Liver (tissue), 8 donors: ENCODE measurements at regions not wholly inside any gene's neighbourhood (a gene's known extent, or its start where the extent isn't known, plus 50 kb on each side); places are given as distances from the start of the nearest gene placed in this dataset.

Experiments used
- DNase-seq: peaks from one replicate; pipeline ENCODE4 v3.0.0-alpha.2; 2017; ENCODE audit warnings: low spot score
- H3K27ac ChIP-seq, 2 donors: one replicate each; pipeline ENCODE4 v1.7.0; 2013; ENCODE audit warnings: inconsistent platforms in 2 of 2, low read length in 2 of 2, control low read depth in 1 of 2, low read depth in 1 of 2, mild to moderate bottlenecking in 1 of 2
- H3K27me3 ChIP-seq, 4 donors: one replicate each; pipeline versions ENCODE4 v1.6.1 to v1.7.0; 2013; ENCODE audit warnings: low read length in 3 of 4, inconsistent platforms in 1 of 4, mild to moderate bottlenecking in 1 of 4, moderate library complexity in 1 of 4; ENCODE audit not compliant: control insufficient read depth in 4 of 4, insufficient read depth in 4 of 4
- H3K36me3 ChIP-seq, 4 donors: one replicate each; pipeline versions ENCODE4 v1.6.1 to v1.7.0; 2013; ENCODE audit warnings: low read length in 3 of 4, mild to moderate bottlenecking in 3 of 4, low read depth in 1 of 4, moderate library complexity in 1 of 4; ENCODE audit not compliant: control insufficient read depth in 4 of 4, insufficient read depth in 3 of 4
- H3K4me1 ChIP-seq, 4 donors: one replicate each; pipeline versions ENCODE4 v1.6.1 to v1.7.0; 2013; ENCODE audit warnings: low read length in 3 of 4, mild to moderate bottlenecking in 3 of 4, moderate library complexity in 1 of 4; ENCODE audit not compliant: control insufficient read depth in 4 of 4, insufficient read depth in 4 of 4
- H3K4me3 ChIP-seq, 3 donors: one replicate each; pipeline versions ENCODE4 v1.6.1 to v1.7.0; 2013; ENCODE audit warnings: low read length in 3 of 3, control low read depth in 1 of 3, low read depth in 1 of 3, mild to moderate bottlenecking in 1 of 3
- H3K9ac ChIP-seq, 2 donors: one replicate each; pipeline ENCODE4 v1.7.0; 2013; ENCODE audit warnings: low read length in 2 of 2, mild to moderate bottlenecking in 2 of 2, moderate library complexity in 2 of 2, control low read depth in 1 of 2, low read depth in 1 of 2
- H3K9me3 ChIP-seq, 4 donors: one replicate each; pipeline versions ENCODE4 v1.6.1 to v1.7.0; 2013; ENCODE audit warnings: low read length in 3 of 4; ENCODE audit not compliant: control insufficient read depth in 4 of 4
- EGR1 ChIP-seq, 2 donors: IDR thresholded peaks; 2 replicates each; pipeline ENCODE4 v1.6.1; 2016 to 2018; ENCODE audit warnings: antibody characterized with exemption in 2 of 2, low read depth in 2 of 2
- FOXA1 ChIP-seq: IDR thresholded peaks from 2 replicates; pipeline ENCODE4 v1.6.1; 2016; ENCODE audit warnings: antibody characterized with exemption
- FOXA2 ChIP-seq: IDR thresholded peaks from 2 replicates; pipeline ENCODE4 v1.6.1; 2016; ENCODE audit warnings: antibody characterized with exemption
- GABPA ChIP-seq, 2 donors: IDR thresholded peaks in 1 of 2; conservative IDR thresholded peaks in 1 of 2; 2 replicates each; pipeline ENCODE4 v1.6.1; 2016; ENCODE audit warnings: antibody characterized with exemption in 2 of 2, mild to moderate bottlenecking in 1 of 2, moderate library complexity in 1 of 2
- HNF4A ChIP-seq, 2 donors: conservative IDR thresholded peaks; 2 replicates each; pipeline ENCODE4 v1.6.1; 2016; ENCODE audit warnings: antibody characterized with exemption in 2 of 2, mild to moderate bottlenecking in 2 of 2
- HNF4G ChIP-seq: IDR thresholded peaks from 2 replicates; pipeline ENCODE4 v1.6.1; 2016; ENCODE audit warnings: antibody characterized with exemption
- JUND ChIP-seq, 2 donors: IDR thresholded peaks; 2 replicates each; pipeline ENCODE4 v1.6.1; 2016; ENCODE audit warnings: antibody characterized with exemption in 2 of 2
- NR2F2 ChIP-seq: IDR thresholded peaks from 2 replicates; pipeline ENCODE4 v1.6.1; 2016; ENCODE audit warnings: antibody characterized with exemption
- RAD21 ChIP-seq, 2 donors: IDR thresholded peaks; 2 replicates each; pipeline ENCODE4 v1.6.1; 2016; ENCODE audit warnings: antibody characterized with exemption in 2 of 2, mild to moderate bottlenecking in 2 of 2
- REST ChIP-seq: IDR thresholded peaks from 2 replicates; pipeline ENCODE4 v1.6.1; 2016; ENCODE audit warnings: antibody characterized with exemption, mild to moderate bottlenecking
- RXRA ChIP-seq, 2 donors: IDR thresholded peaks; 2 replicates each; pipeline ENCODE4 v1.6.1; 2017 to 2018; ENCODE audit warnings: antibody characterized with exemption in 2 of 2, mild to moderate bottlenecking in 1 of 2
- SP1 ChIP-seq: IDR thresholded peaks from 2 replicates; pipeline ENCODE4 v1.6.1; 2018; ENCODE audit warnings: antibody characterized with exemption, mild to moderate bottlenecking
- TAF1 ChIP-seq: conservative IDR thresholded peaks from 2 replicates; pipeline ENCODE4 v1.6.1; 2016; ENCODE audit warnings: antibody characterized with exemption, mild to moderate bottlenecking
- YY1 ChIP-seq: IDR thresholded peaks from 2 replicates; pipeline ENCODE4 v1.6.1; 2016; ENCODE audit warnings: antibody characterized with exemption, mild to moderate bottlenecking
- ZBTB33 ChIP-seq: IDR thresholded peaks from 2 replicates; pipeline ENCODE4 v1.6.1; 2016; ENCODE audit warnings: antibody characterized with exemption
- WGBS: extraction: QIAGEN DNeasy Blood & Tissue Kit; methylation state at CpG from one replicate; pipeline ENCODE4 v1.1.7; 2013; 5-methylcytosine and 5-hydroxymethylcytosine counted together
- TF ChIP-seq, protein P1 (sequence below): IDR thresholded peaks from 2 replicates; pipeline ENCODE4 v1.6.1; 2016; ENCODE audit warnings: antibody characterized with exemption
- TF ChIP-seq, protein P2 (sequence below): fragments of 150-350 bp; IDR thresholded peaks from 2 replicates; pipeline ENCODE4 v1.5.1; 2017; ENCODE audit warnings: improper control_type of control experiment, low read depth, low read length; ENCODE audit not compliant: missing input control
- donor health status: healthy.
- donor health status: healthy.
- donor health status: healthy.
- donor health status: healthy.
- donor health status: healthy.

DNA sequence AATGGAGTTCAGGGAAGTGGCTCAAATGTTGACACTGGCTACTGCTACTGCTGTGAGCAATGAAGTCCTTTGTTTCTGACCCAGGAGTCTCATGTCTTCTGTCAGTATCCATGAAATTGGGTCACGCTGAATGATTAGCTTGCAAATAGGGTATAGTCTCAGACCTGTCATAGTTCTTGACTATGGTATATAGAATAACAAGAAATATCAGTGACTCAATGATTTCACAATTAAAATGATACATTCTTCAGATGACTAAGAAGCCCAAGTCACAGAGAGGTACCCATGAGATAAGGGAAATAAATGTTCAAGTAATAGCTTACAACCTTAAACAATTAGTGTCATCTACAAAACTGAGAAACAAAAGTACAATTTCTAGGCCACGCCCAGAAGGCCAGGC, 89.3 kb downstream of the LYZL2 start:
- Histone ChIP-seq H3K9me3 (no peaks in the 10 kb centered on the region), H3K36me3 (no peaks in the 10 kb centered on the region), H3K9ac (no peak overlapping the region), H3K27me3 (no peaks in the 10 kb centered on the region), H3K4me3 (no peak overlapping the region), H3K27ac (no peak overlapping the region), H3K4me1 (peaks cover 15 to 36% (median 23%) of the 10 kb centered on the region in 4 donors)
- 76% methylated on average over 2 of the region's 2 CpGs for WGBS
- TF ChIP-seq YY1: peak; percentile 2
- no peak for TF ChIP-seq ZBTB33
- no peak for DNase-seq

- Histone ChIP-seq H3K27me3 (no peaks in the 10 kb centered on the region), H3K9ac (no peak overlapping the region), H3K27ac (peak overlapping the region in 1 of 2 donors; percentile 25), H3K9me3 (no peaks in the 10 kb centered on the region), H3K4me1 (peaks cover 12 to 33% (median 22%) of the 10 kb centered on the region in 4 donors), H3K4me3 (no peak overlapping the region), H3K36me3 (no peaks in the 10 kb centered on the region)
- no peak for TF ChIP-seq YY1
- no peak for TF ChIP-seq EGR1 (IDR thresholded peaks at IDR 0.05; ENCODE audit: low read depth in 2 of 2)
- TF ChIP-seq NR2F2: no peak
- peak; percentile 30 to 83 for TF ChIP-seq JUND (IDR thresholded peaks at IDR 0.05)
- peak in 1 of 2 donors; percentile 51 for TF ChIP-seq RXRA (IDR thresholded peaks at IDR 0.05)
- peak; percentile 55 for TF ChIP-seq FOXA1
- WGBS: 34% methylated on average over 4 of the region's 4 CpGs
- no peak for DNase-seq
These were observed 91.5 kb downstream of the LYZL2 start for GRCh38 chr10:30538086-30538485.

DNA sequence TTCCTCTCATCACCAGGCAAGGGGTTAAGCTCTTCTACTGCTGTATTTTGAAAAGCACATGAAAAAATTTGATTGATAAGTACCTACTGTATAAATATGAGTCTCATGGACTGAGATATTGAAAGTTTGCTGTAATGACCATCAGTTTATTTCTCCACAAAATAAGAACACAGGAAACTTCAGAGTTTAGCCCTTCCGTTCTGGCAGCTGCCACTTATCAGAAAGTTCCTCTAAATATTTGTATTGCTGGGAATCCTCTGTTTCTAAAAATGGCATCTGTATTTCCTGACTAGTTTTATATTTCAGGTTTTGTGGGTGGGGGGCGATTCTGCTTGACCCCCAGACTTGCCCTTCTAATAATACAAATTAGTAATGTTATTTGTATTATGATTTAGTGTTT, 92.0 kb downstream of the LYZL2 start:
- 14% methylated on average over 2 of the region's 2 CpGs for WGBS
- no peaks in the 10 kb centered on the region for H3K36me3 ChIP-seq
- TF ChIP-seq RXRA (IDR thresholded peaks at IDR 0.05): no peak
- TF ChIP-seq JUND (IDR thresholded peaks at IDR 0.05): no peak
- TF ChIP-seq, protein P1, sequence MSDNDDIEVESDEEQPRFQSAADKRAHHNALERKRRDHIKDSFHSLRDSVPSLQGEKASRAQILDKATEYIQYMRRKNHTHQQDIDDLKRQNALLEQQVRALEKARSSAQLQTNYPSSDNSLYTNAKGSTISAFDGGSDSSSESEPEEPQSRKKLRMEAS: no peak
- TF ChIP-seq TAF1: no peak
- no peak for TF ChIP-seq RAD21 (IDR thresholded peaks at IDR 0.05)
- peak; percentile 17 for TF ChIP-seq SP1
- peak; percentile 12 for TF ChIP-seq ZBTB33
- no peak for TF ChIP-seq REST
- TF ChIP-seq GABPA (IDR thresholded peaks at IDR 0.05 in 1 of 2, conservative IDR thresholded peaks at IDR 0.05 in 1 of 2): peak in 1 of 2 donors; percentile 39
- TF ChIP-seq YY1: peak; percentile 68
- TF ChIP-seq, protein P2, sequence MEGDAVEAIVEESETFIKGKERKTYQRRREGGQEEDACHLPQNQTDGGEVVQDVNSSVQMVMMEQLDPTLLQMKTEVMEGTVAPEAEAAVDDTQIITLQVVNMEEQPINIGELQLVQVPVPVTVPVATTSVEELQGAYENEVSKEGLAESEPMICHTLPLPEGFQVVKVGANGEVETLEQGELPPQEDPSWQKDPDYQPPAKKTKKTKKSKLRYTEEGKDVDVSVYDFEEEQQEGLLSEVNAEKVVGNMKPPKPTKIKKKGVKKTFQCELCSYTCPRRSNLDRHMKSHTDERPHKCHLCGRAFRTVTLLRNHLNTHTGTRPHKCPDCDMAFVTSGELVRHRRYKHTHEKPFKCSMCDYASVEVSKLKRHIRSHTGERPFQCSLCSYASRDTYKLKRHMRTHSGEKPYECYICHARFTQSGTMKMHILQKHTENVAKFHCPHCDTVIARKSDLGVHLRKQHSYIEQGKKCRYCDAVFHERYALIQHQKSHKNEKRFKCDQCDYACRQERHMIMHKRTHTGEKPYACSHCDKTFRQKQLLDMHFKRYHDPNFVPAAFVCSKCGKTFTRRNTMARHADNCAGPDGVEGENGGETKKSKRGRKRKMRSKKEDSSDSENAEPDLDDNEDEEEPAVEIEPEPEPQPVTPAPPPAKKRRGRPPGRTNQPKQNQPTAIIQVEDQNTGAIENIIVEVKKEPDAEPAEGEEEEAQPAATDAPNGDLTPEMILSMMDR: no peak
- TF ChIP-seq HNF4G: no peak
- TF ChIP-seq HNF4A (conservative IDR thresholded peaks at IDR 0.05): no peak
- peak; percentile 17 for TF ChIP-seq NR2F2
- TF ChIP-seq FOXA2: no peak
- no peak for TF ChIP-seq EGR1 (IDR thresholded peaks at IDR 0.05; ENCODE audit: low read depth in 2 of 2)
- H3K9ac ChIP-seq: no peak overlapping the region
- H3K27me3 ChIP-seq: no peaks in the 10 kb centered on the region
- no peak for DNase-seq
- peaks cover 9 to 28% (median 17%) of the 10 kb centered on the region in 4 donors for H3K4me1 ChIP-seq
- H3K4me3 ChIP-seq: no peak overlapping the region
- H3K27ac ChIP-seq: peak overlapping the region; percentile 25 to 38
- no peaks in the 10 kb centered on the region for H3K9me3 ChIP-seq
